ENCODE measurements at regions not wholly inside any gene's neighbourhood (a gene's known extent, or its start where the extent isn't known, plus 50 kb on each side); places are given as distances from the start of the nearest gene placed in this dataset.

DNA sequence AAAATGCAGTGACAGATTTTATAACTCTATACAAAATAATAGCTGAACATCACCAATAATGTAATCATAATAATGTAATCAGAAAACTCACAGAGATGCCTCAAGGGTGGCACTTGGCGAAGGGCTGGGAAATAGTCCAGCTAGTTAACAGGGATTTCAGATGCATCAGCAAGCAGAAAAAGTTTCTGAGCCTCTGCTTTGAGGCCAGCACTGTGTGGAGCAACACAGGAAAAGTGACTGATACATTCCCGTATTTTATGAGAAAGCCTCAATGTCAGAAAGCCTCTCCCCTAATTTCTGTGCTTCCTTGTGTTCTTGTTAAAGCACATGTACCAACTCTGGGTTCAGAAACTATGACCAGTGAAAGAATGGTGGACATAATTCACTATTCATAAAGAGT is 304.8 kb downstream of the VPS13C start:
- H3K36me3 ChIP-seq (ENCODE audit: control insufficient read depth in 2 of 2, extremely low read depth in 1 of 2, insufficient read depth in 2 of 2, low read length in 2 of 2) = no peaks in the 10 kb centered on the region
- H4K20me1 ChIP-seq (ENCODE audit: control insufficient read depth, extremely low read depth, insufficient read depth, low read length) = no peaks in the 10 kb centered on the region
- no peaks in the 10 kb centered on the region for H3K9me1 ChIP-seq (ENCODE audit: control insufficient read depth, extremely low read depth, insufficient read depth, low read length)
- H3K4me2 ChIP-seq (ENCODE audit: control insufficient read depth, extremely low read depth, insufficient read depth, low read depth, low read length) = no peak overlapping the region
- H3K4me1 ChIP-seq (ENCODE audit: control insufficient read depth, extremely low read depth, insufficient read depth, low read length) = peaks cover 6% of the 10 kb centered on the region
- no peaks in the 10 kb centered on the region for H3K9me3 ChIP-seq (ENCODE audit: control insufficient read depth, low read depth, low read length)
- no peak overlapping the region for H3K4me3 ChIP-seq (ENCODE audit: control insufficient read depth in 2 of 3, extremely low read depth in 1 of 3, insufficient read depth in 2 of 3, low read depth in 1 of 3, low read length in 3 of 3)
- no peak for DNase-seq (ENCODE audit: low read depth, low spot score)
- TF ChIP-seq EZH2 (IDR thresholded peaks at IDR 0.05; ENCODE audit: low read length) = no peak
- TF ChIP-seq, protein P1, sequence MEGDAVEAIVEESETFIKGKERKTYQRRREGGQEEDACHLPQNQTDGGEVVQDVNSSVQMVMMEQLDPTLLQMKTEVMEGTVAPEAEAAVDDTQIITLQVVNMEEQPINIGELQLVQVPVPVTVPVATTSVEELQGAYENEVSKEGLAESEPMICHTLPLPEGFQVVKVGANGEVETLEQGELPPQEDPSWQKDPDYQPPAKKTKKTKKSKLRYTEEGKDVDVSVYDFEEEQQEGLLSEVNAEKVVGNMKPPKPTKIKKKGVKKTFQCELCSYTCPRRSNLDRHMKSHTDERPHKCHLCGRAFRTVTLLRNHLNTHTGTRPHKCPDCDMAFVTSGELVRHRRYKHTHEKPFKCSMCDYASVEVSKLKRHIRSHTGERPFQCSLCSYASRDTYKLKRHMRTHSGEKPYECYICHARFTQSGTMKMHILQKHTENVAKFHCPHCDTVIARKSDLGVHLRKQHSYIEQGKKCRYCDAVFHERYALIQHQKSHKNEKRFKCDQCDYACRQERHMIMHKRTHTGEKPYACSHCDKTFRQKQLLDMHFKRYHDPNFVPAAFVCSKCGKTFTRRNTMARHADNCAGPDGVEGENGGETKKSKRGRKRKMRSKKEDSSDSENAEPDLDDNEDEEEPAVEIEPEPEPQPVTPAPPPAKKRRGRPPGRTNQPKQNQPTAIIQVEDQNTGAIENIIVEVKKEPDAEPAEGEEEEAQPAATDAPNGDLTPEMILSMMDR (optimal IDR thresholded peaks at IDR 0.05 in 1 of 3, IDR thresholded peaks at IDR 0.05 in 1 of 3, conservative IDR thresholded peaks at IDR 0.05 in 1 of 3; ENCODE audit: extremely low read depth in 1 of 3, insufficient read depth in 2 of 3, low read length in 3 of 3) = no peak
- no peaks in the 10 kb centered on the region for H3K27me3 ChIP-seq (ENCODE audit: control insufficient read depth, extremely low read depth, insufficient read depth, low read length)
- dilution Hi-C loops (cut with MboI; ENCODE audit: extremely low pct_ligation_motif_present, low sequenced_read_pairs) = no loop called here
- peak; percentile 46 for FAIRE-seq
- no peak overlapping the region for H3K27ac ChIP-seq (ENCODE audit: control insufficient read depth, insufficient read depth, low read length)
- no peak overlapping the region for H3K9ac ChIP-seq (ENCODE audit: control insufficient read depth, extremely low read depth, insufficient read depth, low read length)
- no peak overlapping the region for H2AFZ ChIP-seq (ENCODE audit: control insufficient read depth, low read length)
- H3K79me2 ChIP-seq (ENCODE audit: control insufficient read depth, insufficient read depth, low read length) = no peaks in the 10 kb centered on the region

DNA sequence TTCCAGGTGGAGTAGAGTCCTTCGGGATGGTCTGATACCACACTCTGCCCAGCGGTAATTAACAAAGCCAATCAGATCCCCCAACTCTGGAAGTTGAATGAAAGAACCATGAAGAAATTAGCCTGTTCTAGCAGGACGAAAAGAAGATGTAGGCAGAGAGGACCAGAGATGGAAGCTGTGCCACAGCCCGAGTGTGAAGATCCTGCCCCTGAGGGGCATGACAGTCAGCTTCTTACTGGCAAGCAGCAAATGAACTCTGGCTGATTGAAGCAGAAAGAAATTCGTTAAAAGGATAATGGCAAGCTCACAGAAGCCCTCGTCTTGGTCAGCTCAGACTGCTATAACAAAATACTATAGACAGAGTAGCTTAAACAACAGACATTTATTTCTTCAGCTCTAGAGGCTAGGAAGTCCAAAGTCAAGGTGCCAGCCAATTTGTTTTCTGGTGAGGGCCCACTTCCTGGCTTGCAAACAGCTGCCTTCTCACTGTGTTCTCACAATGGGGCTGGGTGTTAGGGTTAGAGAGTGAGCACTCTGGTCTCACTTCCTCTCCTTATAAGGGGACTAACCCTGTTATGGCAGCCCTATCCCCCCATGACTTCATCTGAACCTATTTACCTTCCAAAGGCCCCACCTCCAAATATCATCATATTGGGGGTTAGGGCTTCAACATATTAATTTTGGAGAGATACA is 307.1 kb downstream of the VPS13C start:
- Histone ChIP-seq H3K9me1 (ENCODE audit: control insufficient read depth, extremely low read depth, insufficient read depth, low read length) (no peaks in the 10 kb centered on the region), H2AFZ (ENCODE audit: control insufficient read depth, low read length) (no peak overlapping the region), H3K4me1 (ENCODE audit: control insufficient read depth, extremely low read depth, insufficient read depth, low read length) (peaks cover 29% of the 10 kb centered on the region), H3K27ac (ENCODE audit: control insufficient read depth, insufficient read depth, low read length) (no peak overlapping the region), H3K36me3 (ENCODE audit: control insufficient read depth in 2 of 2, extremely low read depth in 1 of 2, insufficient read depth in 2 of 2, low read length in 2 of 2) (no peaks in the 10 kb centered on the region), H3K9me3 (ENCODE audit: control insufficient read depth, low read depth, low read length) (no peaks in the 10 kb centered on the region), H3K79me2 (ENCODE audit: control insufficient read depth, insufficient read depth, low read length) (no peaks in the 10 kb centered on the region), H3K4me2 (ENCODE audit: control insufficient read depth, extremely low read depth, insufficient read depth, low read depth, low read length) (no peak overlapping the region), H3K27me3 (ENCODE audit: control insufficient read depth, extremely low read depth, insufficient read depth, low read length) (no peaks in the 10 kb centered on the region), H3K4me3 (ENCODE audit: control insufficient read depth in 2 of 3, extremely low read depth in 1 of 3, insufficient read depth in 2 of 3, low read depth in 1 of 3, low read length in 3 of 3) (no peak overlapping the region), H3K9ac (ENCODE audit: control insufficient read depth, extremely low read depth, insufficient read depth, low read length) (no peak overlapping the region), H4K20me1 (ENCODE audit: control insufficient read depth, extremely low read depth, insufficient read depth, low read length) (no peaks in the 10 kb centered on the region)
- DNase-seq (ENCODE audit: low read depth, low spot score) (no peak), FAIRE-seq (no peak)
- TF ChIP-seq EZH2 (IDR thresholded peaks at IDR 0.05; ENCODE audit: low read length) = no peak
- TF ChIP-seq, protein P1 (optimal IDR thresholded peaks at IDR 0.05 in 1 of 3, IDR thresholded peaks at IDR 0.05 in 1 of 3, conservative IDR thresholded peaks at IDR 0.05 in 1 of 3; ENCODE audit: extremely low read depth in 1 of 3, insufficient read depth in 2 of 3, low read length in 3 of 3) = no peak
- dilution Hi-C loops (cut with MboI; ENCODE audit: extremely low pct_ligation_motif_present, low sequenced_read_pairs) = no loop called here

Measured in keratinocyte (primary cell).